ENCODE measurements at regions not wholly inside any gene's neighbourhood (a gene's known extent, or its start where the extent isn't known, plus 50 kb on each side); places are given as distances from the start of the nearest gene placed in this dataset.
A peak's percentile ranks its signal among the peaks of the same experiment; 100 is the strongest.

- no peak for DNase-seq
These were observed 377.2 kb downstream of the GADD45G start for GRCh38 chr9:89982016-89982415.

GRCh38 chr9:89983411-89983810 lies 378.6 kb downstream of the GADD45G start:
- peak in 1 of 5 donors; percentile 43 for DNase-seq

GRCh38 chr9:89984214-89984613 lies 379.4 kb downstream of the GADD45G start:
- DNase-seq, result peak in 1 of 5 donors; percentile 17

DNA sequence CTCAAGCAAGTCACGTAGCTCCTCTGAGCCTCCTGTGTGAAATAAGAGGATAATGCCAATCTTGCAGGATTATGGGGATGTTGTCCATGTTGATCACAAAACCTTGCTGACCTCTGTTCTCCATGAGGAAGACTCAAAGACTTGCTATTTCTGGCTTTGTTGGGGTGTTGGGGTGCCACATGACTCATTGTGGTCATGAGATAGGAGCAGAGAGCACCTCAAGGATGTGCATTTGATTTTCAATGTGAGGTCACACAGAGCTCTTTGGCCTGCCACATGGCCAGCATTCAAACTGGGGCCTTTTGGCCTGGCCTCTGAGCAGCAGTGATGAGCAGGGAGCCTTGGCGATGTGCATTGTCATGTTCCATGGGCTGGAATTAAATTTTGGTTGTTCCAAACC lies 380.3 kb downstream of the GADD45G start:
- DNase-seq, result no peak

DNA sequence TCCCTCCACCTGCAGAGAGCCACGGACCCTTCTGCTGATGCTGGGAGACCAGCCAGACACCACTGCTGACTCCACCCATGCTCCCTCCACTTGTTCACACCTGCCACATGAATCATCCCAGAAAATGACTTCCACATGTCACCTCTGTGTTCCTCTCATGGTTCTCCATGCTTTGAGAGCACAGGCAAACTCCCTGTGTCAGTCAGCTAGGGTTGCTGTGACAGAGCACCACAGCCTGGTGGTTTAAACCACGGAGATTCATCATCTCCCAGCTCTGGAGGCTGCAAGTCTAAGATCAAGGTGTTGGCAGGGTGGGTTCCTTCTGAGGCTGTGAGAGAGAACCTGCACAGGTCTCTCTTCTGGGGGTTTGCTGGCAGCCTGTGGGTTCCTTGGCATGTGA lies 381.4 kb downstream of the GADD45G start:
- DNase-seq, result no peak

DNA sequence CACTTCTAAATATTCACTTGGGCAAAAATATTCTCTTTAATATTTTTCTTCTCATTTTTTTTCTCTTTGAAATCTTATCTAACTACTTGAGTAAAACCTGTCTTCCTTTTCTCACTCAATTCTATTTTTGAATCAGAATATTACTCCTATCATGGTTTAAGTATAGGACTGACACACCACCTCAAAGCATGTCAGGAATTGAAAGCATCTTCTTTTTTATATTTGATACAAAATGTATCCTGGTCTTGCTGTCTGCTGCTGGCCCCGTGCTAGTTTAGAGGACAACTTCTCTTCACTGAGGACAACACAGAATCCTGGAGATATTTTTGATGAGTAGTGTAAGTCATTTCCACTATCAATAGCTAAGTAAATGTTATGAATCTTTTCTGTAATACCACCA lies 383.6 kb downstream of the GADD45G start:
- no peak for DNase-seq

- DNase-seq, result no peak
These were observed 386.5 kb downstream of the GADD45G start for GRCh38 chr9:89991204-89991790.

GRCh38 chr9:89992326-89993198 lies 387.8 kb downstream of the GADD45G start:
- DNase-seq, result no peak

- no peak for DNase-seq
These were observed 389.1 kb downstream of the GADD45G start for GRCh38 chr9:89993678-89994630.

- no peak for DNase-seq
These were observed 390.3 kb downstream of the GADD45G start for GRCh38 chr9:89994988-89995613.

GRCh38 chr9:89996116-89996515 lies 391.3 kb downstream of the GADD45G start:
- no peak for DNase-seq

GRCh38 chr9:89996773-89997172 lies 392.0 kb downstream of the GADD45G start:
- DNase-seq, result peak in 1 of 5 donors; percentile 36

DNA sequence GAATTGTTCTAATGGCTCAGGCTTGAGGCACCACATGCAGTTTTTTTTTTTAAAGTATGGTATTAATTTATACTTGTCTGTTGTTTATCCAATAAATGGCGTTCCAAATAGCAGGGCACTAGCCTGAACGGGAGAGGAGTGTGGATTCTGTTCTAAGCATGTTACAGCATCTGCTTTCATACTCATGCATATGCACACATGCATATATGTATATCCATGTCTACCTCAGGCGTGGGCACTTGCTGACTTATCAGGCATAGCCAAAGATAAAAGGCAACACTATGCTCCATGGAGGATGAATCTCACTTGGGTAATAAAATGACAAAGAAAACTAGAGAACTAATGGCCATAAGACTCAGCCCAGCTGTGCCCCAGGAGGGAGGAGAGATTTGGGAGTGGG lies 393.8 kb downstream of the GADD45G start:
- no peak for DNase-seq

- DNase-seq, result peak in 1 of 5 donors; percentile 27
These were observed 394.3 kb downstream of the GADD45G start for GRCh38 chr9:89999176-89999533.

DNA sequence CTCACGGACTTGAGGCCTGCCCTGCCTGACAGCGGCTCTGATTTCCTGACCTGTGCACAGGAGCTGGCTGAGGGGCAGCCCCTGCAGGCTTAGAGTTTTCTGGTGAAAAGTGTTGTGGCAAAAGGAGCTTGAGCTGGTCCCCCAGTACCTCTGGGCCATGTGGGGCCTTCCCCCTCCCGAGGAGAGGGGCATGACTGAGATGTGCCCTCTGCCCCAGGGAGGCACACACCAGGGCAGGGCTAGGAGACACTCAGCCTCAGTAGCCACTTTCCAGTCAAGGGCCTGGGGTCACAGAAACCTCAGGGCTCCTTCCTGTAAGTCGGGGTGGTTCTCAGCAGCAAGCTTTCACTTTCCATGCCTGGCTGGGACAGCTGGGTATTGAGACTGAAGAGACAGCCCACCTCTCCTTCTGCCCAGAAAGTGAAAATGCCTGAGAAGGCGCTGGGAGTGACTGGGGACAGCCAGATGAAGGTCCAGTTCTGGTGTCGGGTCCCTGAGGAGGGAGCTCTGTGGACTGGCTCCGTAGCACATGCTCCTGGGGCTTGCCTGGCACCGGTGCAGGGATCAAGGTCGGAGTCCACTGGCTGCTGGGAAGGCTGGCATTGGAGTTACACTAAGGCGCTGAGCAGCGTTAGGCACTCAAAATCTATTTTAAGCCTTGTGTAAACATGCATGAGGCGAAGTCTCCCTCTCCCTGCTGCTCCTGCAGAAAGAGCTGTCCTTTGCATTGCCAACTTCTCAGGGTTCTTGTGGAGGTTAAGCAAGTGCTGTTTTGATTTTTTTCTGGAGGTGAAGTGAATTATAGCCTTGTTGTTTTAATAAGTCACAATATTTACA lies 394.9 kb downstream of the GADD45G start:
- DNase-seq, result peak in 2 of 5 donors; percentile 11 to 80

DNA sequence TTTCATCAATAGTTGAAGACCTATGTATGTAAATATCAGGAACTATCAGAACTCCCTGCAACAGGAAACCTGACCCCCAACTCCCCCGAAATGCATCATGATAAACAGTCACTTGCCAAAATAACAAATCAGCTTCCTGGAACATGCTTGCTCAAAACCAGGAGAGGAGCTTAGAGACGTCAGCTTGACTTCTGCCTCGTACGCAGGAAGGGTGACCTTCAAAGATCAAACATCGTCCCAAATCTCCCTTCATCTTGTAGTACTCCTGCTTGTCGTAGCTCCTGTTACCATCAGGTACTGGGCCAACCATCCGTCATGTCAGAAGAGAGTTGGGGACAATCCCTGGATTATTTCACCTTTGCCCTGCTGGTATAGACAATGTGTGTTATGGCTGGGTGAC lies 396.1 kb downstream of the GADD45G start:
- no peak for DNase-seq

DNA sequence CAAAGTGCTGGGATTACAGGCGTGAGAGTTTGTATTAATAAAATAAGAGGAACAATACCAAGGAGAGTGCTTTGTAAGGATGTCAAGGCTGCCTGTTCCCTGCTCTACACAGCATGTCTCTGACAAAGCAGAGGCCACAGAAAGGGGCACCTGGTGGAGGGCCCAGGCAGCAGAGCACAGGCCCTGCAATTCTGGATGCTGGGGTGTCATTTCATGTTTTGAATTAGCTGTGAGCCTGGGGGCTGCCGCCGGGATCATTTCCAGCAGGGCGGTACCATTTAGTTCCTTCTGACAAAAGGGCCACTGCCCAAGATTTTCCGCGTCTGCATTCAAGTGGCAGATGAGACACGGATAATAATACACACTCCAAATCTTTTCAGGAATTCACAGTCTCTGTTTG lies 396.9 kb downstream of the GADD45G start:
- no peak for DNase-seq

GRCh38 chr9:90002397-90003271 lies 397.8 kb downstream of the GADD45G start:
- no peak for DNase-seq

DNA sequence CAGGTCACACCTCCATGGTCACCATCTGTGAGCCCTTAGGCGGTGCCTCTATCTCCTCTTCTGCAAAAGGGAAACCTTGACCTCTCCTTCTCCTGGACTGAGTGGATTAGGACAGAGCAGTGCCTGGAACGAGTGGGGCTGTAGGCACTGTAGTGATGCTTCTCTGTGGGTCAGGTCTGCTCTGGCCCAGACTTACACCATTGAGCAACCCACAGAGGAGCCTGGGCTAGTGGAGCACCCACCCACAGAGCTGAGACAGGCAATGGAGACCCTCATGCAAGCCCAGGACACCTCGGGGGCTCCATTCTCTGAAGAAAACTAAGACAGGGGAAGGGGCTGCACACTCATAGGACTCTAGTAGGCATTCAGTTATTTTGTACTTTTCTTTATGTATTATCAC lies 400.6 kb downstream of the GADD45G start:
- no peak for DNase-seq

- DNase-seq, result no peak
These were observed 403.0 kb downstream of the GADD45G start for GRCh38 chr9:90007516-90008440.

All from T-helper 1 cell (primary cell).